SK-N-SH treated with all-trans-retinoic acid at 6 μM for 48 hours (cell line): ENCODE measurements at regions not wholly inside any gene's neighbourhood (a gene's known extent, or its start where the extent isn't known, plus 50 kb on each side); places are given as distances from the start of the nearest gene placed in this dataset.

Source experiments
- ESRRG ChIP-seq: fragments of 250-450 bp; sonication (Bioruptor Pico); IDR thresholded peaks from 2 replicates; pipeline ENCODE4 v1.6.1; 2021; ENCODE audit warnings: mild to moderate bottlenecking
- ISL1 ChIP-seq: fragments of 250-450 bp; sonication (Bioruptor Pico); IDR thresholded peaks from 2 replicates; pipeline ENCODE4 v2.1.2; 2022; ENCODE audit warnings: mild to moderate bottlenecking, moderate library complexity
- SNAI2 ChIP-seq: fragments of 250-450 bp; sonication (Bioruptor Pico); IDR thresholded peaks from 2 replicates; pipeline ENCODE4 v1.5.0; 2020; ENCODE audit warnings: mild to moderate bottlenecking, moderate library complexity
- ZFP30 ChIP-seq: fragments of 450-650 bp; formaldehyde crosslinking; IDR thresholded peaks from 2 replicates; pipeline ENCODE4 v1.5.0; 2022; ENCODE audit warnings: mild to moderate bottlenecking, moderate library complexity
- ZNF8 ChIP-seq: fragments of 450-650 bp; formaldehyde crosslinking; IDR thresholded peaks from 2 replicates; pipeline ENCODE4 v1.5.0; 2020; ENCODE audit warnings: mild to moderate bottlenecking, moderate library complexity
- TF ChIP-seq, protein P1 (sequence below): fragments of 250-450 bp; sonication (Bioruptor Pico); IDR thresholded peaks from 2 replicates; pipeline ENCODE4 v1.8.0; 2021; ENCODE audit warnings: low read depth, mild to moderate bottlenecking, moderate library complexity, borderline replicate concordance
- TF ChIP-seq, protein P2 (sequence below): fragments of 250-450 bp; sonication (Bioruptor Pico); IDR thresholded peaks from 2 replicates; pipeline ENCODE4 v1.8.0; 2020; ENCODE audit warnings: mild to moderate bottlenecking, moderate library complexity, borderline replicate concordance

DNA sequence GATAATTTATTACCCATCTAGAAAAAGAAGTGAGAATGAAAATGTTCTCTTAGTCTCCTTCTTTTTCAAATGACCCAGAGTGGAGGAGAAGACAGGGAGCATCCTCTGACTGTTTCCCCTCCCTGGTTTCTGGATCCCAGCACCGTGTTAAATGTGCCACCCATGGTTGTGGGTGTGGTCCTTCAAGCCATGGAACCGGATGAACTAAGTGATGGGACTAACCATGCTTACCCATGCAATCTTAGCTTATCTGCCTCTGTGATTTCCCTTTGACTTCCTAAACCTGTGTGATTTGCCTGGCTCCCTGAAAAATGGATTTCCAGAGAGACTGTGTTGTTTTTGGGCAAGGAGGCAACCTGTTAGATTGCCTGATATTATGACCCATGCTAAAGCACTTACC, 437.1 kb downstream of the MAGEB5 start:
- TF ChIP-seq ZFP30 = no peak
- no peak for TF ChIP-seq SNAI2 (CRISPR knock-in tag)
- no peak for TF ChIP-seq ZNF8 (CRISPR knock-in tag)
- TF ChIP-seq ESRRG (CRISPR knock-in tag) = no peak
- TF ChIP-seq ISL1 (CRISPR knock-in tag) = no peak
- TF ChIP-seq, protein P1, sequence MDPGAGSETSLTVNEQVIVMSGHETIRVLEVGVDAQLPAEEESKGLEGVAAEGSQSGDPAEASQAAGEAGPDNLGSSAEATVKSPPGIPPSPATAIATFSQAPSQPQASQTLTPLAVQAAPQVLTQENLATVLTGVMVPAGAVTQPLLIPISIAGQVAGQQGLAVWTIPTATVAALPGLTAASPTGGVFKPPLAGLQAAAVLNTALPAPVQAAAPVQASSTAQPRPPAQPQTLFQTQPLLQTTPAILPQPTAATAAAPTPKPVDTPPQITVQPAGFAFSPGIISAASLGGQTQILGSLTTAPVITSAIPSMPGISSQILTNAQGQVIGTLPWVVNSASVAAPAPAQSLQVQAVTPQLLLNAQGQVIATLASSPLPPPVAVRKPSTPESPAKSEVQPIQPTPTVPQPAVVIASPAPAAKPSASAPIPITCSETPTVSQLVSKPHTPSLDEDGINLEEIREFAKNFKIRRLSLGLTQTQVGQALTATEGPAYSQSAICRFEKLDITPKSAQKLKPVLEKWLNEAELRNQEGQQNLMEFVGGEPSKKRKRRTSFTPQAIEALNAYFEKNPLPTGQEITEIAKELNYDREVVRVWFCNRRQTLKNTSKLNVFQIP = no peak
- TF ChIP-seq, protein P2, sequence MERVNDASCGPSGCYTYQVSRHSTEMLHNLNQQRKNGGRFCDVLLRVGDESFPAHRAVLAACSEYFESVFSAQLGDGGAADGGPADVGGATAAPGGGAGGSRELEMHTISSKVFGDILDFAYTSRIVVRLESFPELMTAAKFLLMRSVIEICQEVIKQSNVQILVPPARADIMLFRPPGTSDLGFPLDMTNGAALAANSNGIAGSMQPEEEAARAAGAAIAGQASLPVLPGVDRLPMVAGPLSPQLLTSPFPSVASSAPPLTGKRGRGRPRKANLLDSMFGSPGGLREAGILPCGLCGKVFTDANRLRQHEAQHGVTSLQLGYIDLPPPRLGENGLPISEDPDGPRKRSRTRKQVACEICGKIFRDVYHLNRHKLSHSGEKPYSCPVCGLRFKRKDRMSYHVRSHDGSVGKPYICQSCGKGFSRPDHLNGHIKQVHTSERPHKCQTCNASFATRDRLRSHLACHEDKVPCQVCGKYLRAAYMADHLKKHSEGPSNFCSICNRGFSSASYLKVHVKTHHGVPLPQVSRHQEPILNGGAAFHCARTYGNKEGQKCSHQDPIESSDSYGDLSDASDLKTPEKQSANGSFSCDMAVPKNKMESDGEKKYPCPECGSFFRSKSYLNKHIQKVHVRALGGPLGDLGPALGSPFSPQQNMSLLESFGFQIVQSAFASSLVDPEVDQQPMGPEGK (CRISPR knock-in tag) = no peak
